IMR-90 (cell line): ENCODE measurements at regions not wholly inside any gene's neighbourhood (a gene's known extent, or its start where the extent isn't known, plus 50 kb on each side); places are given as distances from the start of the nearest gene placed in this dataset.

Experiments used
- ATAC-seq: fragments of 200-7000 bp; cut with Tn5 transposase; 2 replicates; pipeline ENCODE4 v1.9.1; 2020; ENCODE audit warnings: low read depth, mild to moderate bottlenecking, moderate library complexity
- BruUV-seq: library from RNA; stranded (reverse); fragments of 400-500 nt; replicated peaks from 2 replicates; lab custom pipeline; 2021; lab: Mats Ljungman, UMichigan
- CTCF ChIA-PET: fragments of 300-600 bp; formaldehyde crosslinking; extraction: SDS; loops from one replicate; lab custom pipeline; 2021; ENCODE audit warnings: antibody characterized with exemption; lab: Yijun Ruan, JAX
- POLR2A ChIA-PET: fragments of 300-600 bp; sonication (Branson Sonifier 250); formaldehyde crosslinking; loops from one replicate; lab custom pipeline; 2022; ENCODE audit warnings: antibody characterized with exemption; ENCODE audit not compliant: unreplicated experiment; lab: Charles Lee
- DNase-seq: peaks from one replicate; pipeline ENCODE4 v3.0.0; 2013
- H2AFZ ChIP-seq: replicated peaks from 2 replicates; pipeline ENCODE3; 2013; ENCODE audit warnings: low read length, mild to moderate bottlenecking; ENCODE audit not compliant: poor library complexity
- H2AK5ac ChIP-seq: 2 replicates; pipeline ENCODE4 v1.6.1; 2013; ENCODE audit warnings: low read depth, low read length, inconsistent platforms
- H2AK9ac ChIP-seq: replicated peaks from 2 replicates; pipeline ENCODE3; 2013; ENCODE audit warnings: mild to moderate bottlenecking, low read depth, low read length, moderate library complexity; ENCODE audit not compliant: poor library complexity
- H2BK120ac ChIP-seq: 2 replicates; pipeline ENCODE4 v1.6.1; 2013; ENCODE audit warnings: low read depth, low read length, inconsistent platforms
- H2BK15ac ChIP-seq: 3 replicates; pipeline ENCODE4 v1.6.1; 2013; ENCODE audit warnings: low read depth, low read length, inconsistent platforms
- H2BK20ac ChIP-seq: 2 replicates; pipeline ENCODE4 v1.6.1; 2013; ENCODE audit warnings: low read depth, mild to moderate bottlenecking, inconsistent platforms, low read length, moderate library complexity
- H2BK5ac ChIP-seq: 2 replicates; pipeline ENCODE4 v1.6.1; 2013; ENCODE audit warnings: mild to moderate bottlenecking, low read depth, low read length, inconsistent platforms; ENCODE audit not compliant: poor library complexity, severe bottlenecking
- H3K14ac ChIP-seq: replicated peaks from 2 replicates; pipeline ENCODE4 v1.6.1; 2013; ENCODE audit warnings: low read depth, low read length, inconsistent platforms
- H3K18ac ChIP-seq: 2 replicates; pipeline ENCODE4 v1.6.1; 2013; ENCODE audit warnings: low read depth, low read length, control low read depth
- H3K23ac ChIP-seq: 2 replicates; pipeline ENCODE4 v1.6.1; 2013; ENCODE audit warnings: low read depth, low read length, inconsistent platforms
- H3K27ac ChIP-seq: 2 replicates; pipeline ENCODE4 v1.5.1; 2013; ENCODE audit warnings: mild to moderate bottlenecking, control low read depth, low read length; ENCODE audit not compliant: insufficient read depth
- H3K27me3 ChIP-seq: 2 replicates; pipeline ENCODE4 v1.6.1; 2013; ENCODE audit warnings: low read length; ENCODE audit not compliant: control insufficient read depth, insufficient read depth
- H3K36me3 ChIP-seq: 2 replicates; pipeline ENCODE4 v1.6.1; 2013; ENCODE audit warnings: low read length, mixed read lengths; ENCODE audit not compliant: control insufficient read depth, insufficient read depth
- H3K4ac ChIP-seq: 2 replicates; pipeline ENCODE4 v1.6.1; 2013; ENCODE audit warnings: low read depth, low read length, inconsistent platforms
- H3K4me1 ChIP-seq: 2 replicates; pipeline ENCODE4 v1.6.1; 2013; ENCODE audit warnings: low read length, mixed read lengths; ENCODE audit not compliant: control insufficient read depth, insufficient read depth
- H3K4me2 ChIP-seq: 2 replicates; pipeline ENCODE4 v1.6.1; 2013; ENCODE audit warnings: low read depth, mild to moderate bottlenecking, control low read depth, low read length, moderate library complexity
- H3K4me3 ChIP-seq: 2 replicates; pipeline ENCODE4 v1.5.1; 2013; ENCODE audit warnings: low read depth, mild to moderate bottlenecking, control low read depth, low read length, moderate library complexity; ENCODE audit not compliant: insufficient read depth
- H3K56ac ChIP-seq: 2 replicates; pipeline ENCODE4 v1.6.1; 2013; ENCODE audit warnings: low read length, inconsistent platforms; ENCODE audit not compliant: insufficient read depth; ENCODE audit errors: extremely low read depth
- H3K79me1 ChIP-seq, 2 experiments: 2 replicates each; pipeline ENCODE4 v1.6.1; 2013; ENCODE audit warnings: low read length in 2 of 2, inconsistent platforms in 1 of 2, low read depth in 1 of 2
- H3K9ac ChIP-seq: 2 replicates; pipeline ENCODE4 v1.6.1; 2013; ENCODE audit warnings: low read depth, low read length, control low read depth
- H3K9me1 ChIP-seq: 2 replicates; pipeline ENCODE4 v1.6.1; 2013; ENCODE audit warnings: low read length, inconsistent platforms; ENCODE audit not compliant: insufficient read depth
- H3K9me3 ChIP-seq: 2 replicates; pipeline ENCODE4 v1.6.1; 2013; ENCODE audit warnings: low read length; ENCODE audit not compliant: control insufficient read depth, insufficient read depth
- H4K20me1 ChIP-seq: 2 replicates; pipeline ENCODE4 v1.6.1; 2013; ENCODE audit warnings: low read length, inconsistent platforms; ENCODE audit not compliant: insufficient read depth
- H4K5ac ChIP-seq: 2 replicates; pipeline ENCODE4 v1.6.1; 2013; ENCODE audit warnings: mild to moderate bottlenecking, low read depth, low read length, control low read depth
- H4K8ac ChIP-seq, 2 experiments: 2 replicates each; pipeline ENCODE4 v1.6.1; 2013; ENCODE audit warnings: low read depth in 2 of 2, low read length in 2 of 2, control low read depth in 1 of 2, inconsistent platforms in 1 of 2
- H4K91ac ChIP-seq: 2 replicates; pipeline ENCODE4 v1.6.1; 2013; ENCODE audit warnings: low read depth, low read length, inconsistent platforms; ENCODE audit not compliant: insufficient read depth
- BHLHE40 ChIP-seq: fragments of 150-350 bp; IDR thresholded peaks from 2 replicates; pipeline ENCODE4 v1.6.1; 2016; ENCODE audit warnings: mild to moderate bottlenecking, low read depth, low read length
- CEBPB ChIP-seq: IDR thresholded peaks from 2 replicates; pipeline ENCODE4 v1.6.1; 2012; ENCODE audit warnings: low read depth, low read length, improper control_type of control experiment
- CHD1 ChIP-seq: IDR thresholded peaks from 2 replicates; pipeline ENCODE4 v1.6.1; 2012; ENCODE audit warnings: low read depth, low read length, improper control_type of control experiment
- FOS ChIP-seq: fragments of 150-350 bp; IDR thresholded peaks from 2 replicates; pipeline ENCODE4 v1.6.1; 2016; ENCODE audit warnings: low read depth, low read length
- MAFK ChIP-seq: IDR thresholded peaks from 2 replicates; pipeline ENCODE4 v1.6.1; 2012; ENCODE audit warnings: low read depth, low read length, improper control_type of control experiment
- MAZ ChIP-seq: IDR thresholded peaks from 2 replicates; pipeline ENCODE4 v1.6.1; 2012; ENCODE audit warnings: low read depth, mild to moderate bottlenecking, low read length, improper control_type of control experiment, moderate library complexity, borderline replicate concordance
- MXI1 ChIP-seq: IDR thresholded peaks from 2 replicates; pipeline ENCODE4 v1.6.1; 2012; ENCODE audit warnings: low read depth, mild to moderate bottlenecking, low read length, moderate library complexity, borderline replicate concordance
- RAD21 ChIP-seq: IDR thresholded peaks from 2 replicates; pipeline ENCODE4 v1.6.1; 2012; ENCODE audit warnings: low read length, improper control_type of control experiment
- RCOR1 ChIP-seq: IDR thresholded peaks from 2 replicates; pipeline ENCODE4 v1.6.1; 2012; ENCODE audit warnings: mild to moderate bottlenecking, low read length, improper control_type of control experiment; ENCODE audit not compliant: insufficient replicate concordance
- RFX5 ChIP-seq: IDR thresholded peaks from 2 replicates; pipeline ENCODE4 v1.8.0; 2012; ENCODE audit warnings: low read depth, mild to moderate bottlenecking, low read length, moderate library complexity
- SMC3 ChIP-seq: fragments of 150-350 bp; IDR thresholded peaks from 2 replicates; pipeline ENCODE4 v1.6.1; 2016; ENCODE audit warnings: low read depth, mild to moderate bottlenecking, antibody characterized with exemption, low read length, moderate library complexity
- WGBS, 2 experiments: methylation state at CpG; one replicate each; pipeline versions ENCODE4 v1.1.5 to v1.1.7; 2013; ENCODE audit warnings: missing lambda C conversion rate in 2 of 2; ENCODE audit not compliant: insufficient read length in 1 of 2; ENCODE audit errors: extremely low coverage in 2 of 2; 5-methylcytosine and 5-hydroxymethylcytosine counted together
- dilution Hi-C: fragments of 300-500 bp; cut with HindIII; formaldehyde crosslinking; loops from one replicate; pipeline ENCODE4 v1.14.3; 2018; ENCODE audit warnings: low sequenced_read_pairs; ENCODE audit not compliant: unreplicated experiment
- in situ Hi-C: fragments of 300-500 bp; cut with MboI; formaldehyde crosslinking; loops from 3 replicates; pipeline ENCODE4 v1.14.3; 2019; ENCODE audit warnings: low sequenced_read_pairs, inconsistent platforms, mixed read lengths
- intact Hi-C: fragments of 100-400 bp; cut with micrococcal nuclease; formaldehyde crosslinking; loops from 2 replicates; pipeline ENCODE4 v1.10.0; 2022
- TF ChIP-seq, protein P1 (sequence below): conservative IDR thresholded peaks from 2 replicates; pipeline ENCODE4 v1.5.1; 2012; ENCODE audit warnings: mild to moderate bottlenecking, low read depth, low read length, improper control_type of control experiment
- TF ChIP-seq, protein P2 (sequence below): fragments of 150-350 bp; IDR thresholded peaks from 2 replicates; pipeline ENCODE4 v1.6.1; 2016; ENCODE audit warnings: low read depth, mild to moderate bottlenecking, low read length, moderate library complexity, borderline replicate concordance
- TF ChIP-seq, protein P3 (sequence below): fragments of 150-350 bp; IDR thresholded peaks from 2 replicates; pipeline ENCODE4 v1.6.1; 2017; ENCODE audit warnings: mild to moderate bottlenecking, antibody characterized with exemption, low read length, low read depth

DNA sequence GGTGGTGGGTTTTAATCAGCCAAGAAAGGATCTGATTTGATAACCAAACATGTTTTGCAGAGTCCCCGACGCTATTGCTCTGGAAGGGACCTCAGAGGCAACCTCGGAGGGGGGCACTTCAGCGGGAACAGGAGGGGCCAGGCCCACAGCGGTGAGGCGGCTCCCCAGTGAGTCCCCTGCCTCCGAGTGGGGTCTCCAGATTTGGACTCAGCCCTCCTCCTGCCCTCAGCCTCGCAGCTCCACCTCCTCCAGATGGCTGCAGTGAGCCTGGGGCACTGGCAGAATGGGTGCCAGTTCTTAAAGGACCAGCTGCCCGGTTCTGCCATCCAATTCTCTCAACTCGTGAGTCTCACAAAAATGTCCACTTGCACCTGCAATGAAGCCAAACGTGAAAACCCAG lies 61.0 kb upstream of the NANOS1 start:
- no peak overlapping the region for H2BK20ac ChIP-seq
- no peak overlapping the region for H3K4me3 ChIP-seq
- H4K20me1 ChIP-seq: no peaks in the 10 kb centered on the region
- CTCF ChIA-PET: no interaction called here
- no peak overlapping the region for H3K14ac ChIP-seq
- H4K91ac ChIP-seq: no peak overlapping the region
- H3K56ac ChIP-seq: no peak overlapping the region
- H3K27me3 ChIP-seq: peaks cover 55% of the 10 kb centered on the region
- in situ Hi-C loops: no loop called here
- H3K79me1 ChIP-seq: no peaks in the 10 kb centered on the region
- no peak overlapping the region for H3K23ac ChIP-seq
- WGBS, 2 experiments: 30% methylated on average over 2 of the region's 11 CpGs; no CpG with 5 or more reads in 1 of the 2 experiments
- H2BK15ac ChIP-seq: no peak overlapping the region
- no peak for TF ChIP-seq SMC3
- TF ChIP-seq RCOR1: no peak
- TF ChIP-seq CHD1: no peak
- TF ChIP-seq RFX5: no peak
- TF ChIP-seq, protein P1, sequence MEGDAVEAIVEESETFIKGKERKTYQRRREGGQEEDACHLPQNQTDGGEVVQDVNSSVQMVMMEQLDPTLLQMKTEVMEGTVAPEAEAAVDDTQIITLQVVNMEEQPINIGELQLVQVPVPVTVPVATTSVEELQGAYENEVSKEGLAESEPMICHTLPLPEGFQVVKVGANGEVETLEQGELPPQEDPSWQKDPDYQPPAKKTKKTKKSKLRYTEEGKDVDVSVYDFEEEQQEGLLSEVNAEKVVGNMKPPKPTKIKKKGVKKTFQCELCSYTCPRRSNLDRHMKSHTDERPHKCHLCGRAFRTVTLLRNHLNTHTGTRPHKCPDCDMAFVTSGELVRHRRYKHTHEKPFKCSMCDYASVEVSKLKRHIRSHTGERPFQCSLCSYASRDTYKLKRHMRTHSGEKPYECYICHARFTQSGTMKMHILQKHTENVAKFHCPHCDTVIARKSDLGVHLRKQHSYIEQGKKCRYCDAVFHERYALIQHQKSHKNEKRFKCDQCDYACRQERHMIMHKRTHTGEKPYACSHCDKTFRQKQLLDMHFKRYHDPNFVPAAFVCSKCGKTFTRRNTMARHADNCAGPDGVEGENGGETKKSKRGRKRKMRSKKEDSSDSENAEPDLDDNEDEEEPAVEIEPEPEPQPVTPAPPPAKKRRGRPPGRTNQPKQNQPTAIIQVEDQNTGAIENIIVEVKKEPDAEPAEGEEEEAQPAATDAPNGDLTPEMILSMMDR: no peak
- no peak for TF ChIP-seq MXI1
- no peak for TF ChIP-seq FOS
- TF ChIP-seq RAD21: no peak
- TF ChIP-seq, protein P2, sequence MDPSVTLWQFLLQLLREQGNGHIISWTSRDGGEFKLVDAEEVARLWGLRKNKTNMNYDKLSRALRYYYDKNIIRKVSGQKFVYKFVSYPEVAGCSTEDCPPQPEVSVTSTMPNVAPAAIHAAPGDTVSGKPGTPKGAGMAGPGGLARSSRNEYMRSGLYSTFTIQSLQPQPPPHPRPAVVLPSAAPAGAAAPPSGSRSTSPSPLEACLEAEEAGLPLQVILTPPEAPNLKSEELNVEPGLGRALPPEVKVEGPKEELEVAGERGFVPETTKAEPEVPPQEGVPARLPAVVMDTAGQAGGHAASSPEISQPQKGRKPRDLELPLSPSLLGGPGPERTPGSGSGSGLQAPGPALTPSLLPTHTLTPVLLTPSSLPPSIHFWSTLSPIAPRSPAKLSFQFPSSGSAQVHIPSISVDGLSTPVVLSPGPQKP: no peak
- TF ChIP-seq MAFK: no peak
- no peak for TF ChIP-seq CEBPB
- TF ChIP-seq BHLHE40: no peak
- TF ChIP-seq, protein P3, sequence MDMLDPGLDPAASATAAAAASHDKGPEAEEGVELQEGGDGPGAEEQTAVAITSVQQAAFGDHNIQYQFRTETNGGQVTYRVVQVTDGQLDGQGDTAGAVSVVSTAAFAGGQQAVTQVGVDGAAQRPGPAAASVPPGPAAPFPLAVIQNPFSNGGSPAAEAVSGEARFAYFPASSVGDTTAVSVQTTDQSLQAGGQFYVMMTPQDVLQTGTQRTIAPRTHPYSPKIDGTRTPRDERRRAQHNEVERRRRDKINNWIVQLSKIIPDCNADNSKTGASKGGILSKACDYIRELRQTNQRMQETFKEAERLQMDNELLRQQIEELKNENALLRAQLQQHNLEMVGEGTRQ: no peak
- TF ChIP-seq MAZ: no peak
- no peak overlapping the region for H3K27ac ChIP-seq
- no peaks in the 10 kb centered on the region; the same call in 1 of the 2 replicates for H3K9me3 ChIP-seq
- H2AK5ac ChIP-seq: no peak overlapping the region
- H3K4me1 ChIP-seq: no peaks in the 10 kb centered on the region
- ATAC-seq (no peak), DNase-seq (no peak)
- dilution Hi-C loops: no loop called here
- no peak overlapping the region for H3K4ac ChIP-seq
- no peak overlapping the region for H2AK9ac ChIP-seq
- no peak overlapping the region for H2AFZ ChIP-seq
- no peak overlapping the region for H3K18ac ChIP-seq
- no peak overlapping the region for H3K4me2 ChIP-seq
- no peaks in the 10 kb centered on the region for H3K9me1 ChIP-seq
- H3K36me3 ChIP-seq: no peaks in the 10 kb centered on the region
- H3K9ac ChIP-seq: no peak overlapping the region
- no peak overlapping the region for H4K8ac ChIP-seq
- no TSS peak for BruUV-seq
- no peak overlapping the region for H4K5ac ChIP-seq
- H2BK5ac ChIP-seq: no peak overlapping the region
- POLR2A ChIA-PET: no interaction called here
- intact Hi-C loops: no loop called here
- no peak overlapping the region for H2BK120ac ChIP-seq
